Medulla oblongata (tissue), 1 donor: ENCODE measurements at regions not wholly inside any gene's neighbourhood (a gene's known extent, or its start where the extent isn't known, plus 50 kb on each side); places are given as distances from the start of the nearest gene placed in this dataset.
"Not testable (repeated sequence)": the region's sequence is repeated elsewhere in the genome, so short reads cannot be mapped to it uniquely, and the experiment has no call there.

Experiments
- DNase-seq: peaks from one replicate; pipeline ENCODE4 v3.0.0-alpha.2; 2015; ENCODE audit errors: extremely low spot score

DNA sequence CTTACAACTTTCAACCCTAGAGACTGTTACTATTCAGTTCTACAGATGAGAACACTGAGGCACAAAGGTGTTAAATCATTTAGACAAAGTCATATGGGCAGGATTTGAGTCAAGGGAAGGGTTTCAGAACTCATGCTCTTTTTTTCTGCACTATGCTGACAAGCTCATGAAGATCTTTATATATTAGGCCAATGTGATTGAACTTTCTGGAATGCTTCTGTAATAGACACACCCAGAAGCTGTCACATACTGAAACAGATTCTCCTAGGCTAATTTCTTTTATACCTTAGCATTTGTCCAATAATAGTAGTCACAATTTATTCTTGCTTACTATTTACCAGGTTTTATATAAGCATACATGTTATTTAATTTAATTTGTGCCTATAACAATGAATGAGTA, 164.0 kb downstream of the ALG10B start:
- no peak for DNase-seq

DNA sequence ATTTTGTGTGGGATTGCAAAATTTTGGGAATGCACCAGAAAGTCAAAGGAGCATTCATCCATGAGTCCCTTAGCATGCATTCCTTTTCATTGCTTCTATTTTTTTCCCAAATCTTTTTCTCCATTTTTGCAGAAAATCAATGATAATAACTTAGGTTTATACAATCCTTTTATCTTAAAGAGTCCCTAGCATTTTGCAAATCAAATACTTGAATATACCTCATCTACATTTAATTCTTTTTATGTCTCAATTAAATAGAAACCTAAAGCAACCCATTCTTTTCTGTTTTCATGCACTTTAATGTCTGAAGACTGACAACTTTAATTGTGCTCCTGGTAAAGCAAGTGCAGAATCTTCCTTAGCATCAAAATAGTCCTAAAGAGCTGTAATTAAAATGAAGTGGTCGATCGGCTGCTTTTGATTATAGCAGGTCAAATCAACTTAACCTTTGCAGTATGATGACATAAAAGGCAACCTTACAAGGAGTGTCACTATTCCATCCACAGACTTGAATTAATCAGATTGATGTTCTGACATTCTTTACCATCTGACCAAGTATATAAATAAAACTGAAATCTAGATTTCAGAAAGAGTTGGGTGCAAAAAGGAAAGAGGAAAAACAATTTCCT, 168.4 kb downstream of the ALG10B start:
- DNase-seq, result no peak

DNA sequence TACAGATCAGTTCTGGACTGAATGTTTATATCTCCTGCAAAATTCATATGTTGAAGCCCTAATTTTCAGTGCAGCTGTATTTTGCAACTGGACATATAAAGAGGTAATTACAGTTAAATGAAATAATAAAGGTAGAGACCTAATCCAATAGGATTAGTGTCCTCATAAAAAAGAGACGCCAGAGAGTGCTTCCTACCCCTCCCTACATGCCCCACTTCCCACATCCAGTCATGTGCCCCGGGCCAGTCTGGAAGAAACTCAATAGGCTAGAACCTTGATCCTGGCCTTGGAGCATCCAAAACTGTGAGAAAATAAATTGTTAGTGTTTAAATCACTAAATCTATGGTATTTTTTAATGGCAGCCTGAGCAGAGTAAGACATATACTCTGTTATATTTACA, 172.3 kb downstream of the ALG10B start:
- no peak for DNase-seq

DNA sequence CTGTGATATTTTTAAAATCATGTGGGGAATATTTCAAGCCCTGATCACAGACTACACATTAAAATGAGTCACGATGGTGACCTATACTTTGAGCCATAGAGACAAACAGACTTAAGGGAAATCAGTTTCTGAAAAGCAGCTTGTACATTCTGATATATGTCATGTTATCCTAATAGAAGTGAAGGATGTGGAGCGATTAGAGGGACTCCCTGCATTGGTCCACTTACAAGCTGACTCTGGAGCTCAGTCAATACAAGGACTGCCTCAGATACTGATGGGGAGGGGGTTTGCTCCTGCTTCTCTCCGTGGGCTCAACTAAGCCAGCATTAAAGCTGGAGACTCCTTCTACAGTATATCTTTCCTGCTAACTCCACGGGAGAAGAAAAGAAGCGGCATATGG, 173.5 kb downstream of the ALG10B start:
- no peak for DNase-seq

DNA sequence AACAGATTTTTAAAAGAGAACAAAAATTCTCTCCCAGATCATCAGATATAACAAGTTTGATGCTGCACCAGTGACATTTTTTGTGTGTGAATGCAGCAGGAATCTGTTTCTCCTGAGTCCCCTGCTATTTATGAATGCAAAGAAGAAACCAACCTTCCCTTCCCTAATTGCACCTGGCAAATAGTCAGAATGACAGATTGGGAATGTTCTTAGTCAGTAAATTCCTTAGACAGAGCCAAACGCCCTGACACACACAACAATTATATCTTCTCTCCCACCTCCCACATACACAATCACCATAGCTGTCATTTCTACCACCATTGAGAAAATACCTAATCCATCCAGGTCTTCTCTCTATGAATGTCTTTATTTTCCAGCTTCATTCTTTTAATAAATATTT, 174.4 kb downstream of the ALG10B start:
- DNase-seq, result no peak

DNA sequence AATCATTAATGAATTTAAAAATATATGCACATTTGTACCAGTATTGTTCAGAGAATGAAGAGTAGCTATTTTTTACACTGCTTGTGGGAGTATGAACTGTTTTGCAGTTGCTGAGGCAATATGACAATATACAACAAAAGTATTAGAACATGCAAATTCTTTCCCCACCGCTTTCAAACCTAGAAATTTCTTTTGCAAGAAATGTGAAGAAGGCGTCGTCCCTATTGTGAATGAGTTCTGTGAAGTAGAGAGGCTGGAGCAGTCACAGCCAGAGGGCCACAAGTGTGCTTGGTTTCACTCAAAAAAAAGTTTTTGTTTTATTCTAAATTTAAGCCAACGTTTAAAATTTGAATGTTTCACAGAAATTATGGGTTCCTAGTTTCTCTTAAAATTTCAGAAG, 184.9 kb downstream of the ALG10B start:
- no peak for DNase-seq

DNA sequence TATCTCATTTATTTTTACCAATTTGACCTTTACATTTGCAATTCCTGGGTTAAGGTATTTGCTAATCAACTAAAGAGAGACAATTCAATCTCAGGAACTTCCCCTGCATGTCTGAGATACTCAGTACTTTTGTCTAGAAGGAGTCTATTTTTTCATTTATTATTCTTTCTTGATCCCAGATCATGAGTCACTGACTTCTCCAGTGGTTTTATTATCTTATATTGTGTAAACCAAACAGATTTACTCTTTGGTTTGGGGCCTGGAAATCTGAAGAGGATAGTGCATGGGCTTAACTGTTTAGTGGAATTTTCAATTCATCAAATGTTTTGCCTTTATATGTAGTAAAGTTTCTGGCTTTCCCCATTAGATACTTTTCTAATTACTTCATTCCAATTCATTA, 185.4 kb downstream of the ALG10B start:
- DNase-seq, result no peak

DNA sequence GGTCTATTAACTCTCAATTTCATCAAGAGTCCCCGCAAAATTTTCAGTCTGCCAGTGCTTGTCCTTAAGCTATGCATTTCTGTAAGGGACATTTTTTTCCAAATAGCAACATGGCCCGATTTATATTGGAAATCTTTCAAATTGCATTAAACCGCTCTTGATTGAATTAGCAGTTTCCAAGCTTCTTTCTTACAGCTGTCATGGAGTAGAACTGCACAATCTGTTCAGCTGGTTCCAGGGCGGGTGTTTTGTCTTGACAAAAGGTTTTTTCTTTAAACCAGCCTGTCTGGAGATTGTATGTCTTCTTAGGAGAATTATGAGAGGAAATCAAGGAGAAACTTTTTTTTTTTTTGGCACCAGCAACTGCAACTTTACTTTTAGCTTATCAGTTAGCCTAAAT, 185.8 kb downstream of the ALG10B start:
- DNase-seq, result no peak

DNA sequence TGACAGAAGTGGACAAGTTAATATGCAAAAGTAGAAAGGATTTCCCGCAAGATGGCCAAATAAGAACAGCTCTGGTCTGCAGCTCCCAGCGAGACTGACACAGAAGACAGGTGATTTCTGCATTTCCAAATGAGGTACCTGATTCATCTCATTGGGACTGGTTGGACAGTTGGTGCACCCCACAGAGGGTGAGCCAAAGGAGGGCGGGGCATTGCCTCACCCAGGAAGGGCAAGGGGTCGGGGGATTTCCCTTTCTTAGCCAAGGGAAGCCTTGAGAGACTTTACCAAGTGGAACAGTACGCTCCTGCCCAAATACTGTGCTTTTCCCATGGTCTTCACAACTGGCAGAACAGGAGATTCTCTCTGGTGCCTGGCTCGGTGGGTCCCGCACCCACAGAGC, 191.3 kb downstream of the ALG10B start:
- DNase-seq, result no peak

DNA sequence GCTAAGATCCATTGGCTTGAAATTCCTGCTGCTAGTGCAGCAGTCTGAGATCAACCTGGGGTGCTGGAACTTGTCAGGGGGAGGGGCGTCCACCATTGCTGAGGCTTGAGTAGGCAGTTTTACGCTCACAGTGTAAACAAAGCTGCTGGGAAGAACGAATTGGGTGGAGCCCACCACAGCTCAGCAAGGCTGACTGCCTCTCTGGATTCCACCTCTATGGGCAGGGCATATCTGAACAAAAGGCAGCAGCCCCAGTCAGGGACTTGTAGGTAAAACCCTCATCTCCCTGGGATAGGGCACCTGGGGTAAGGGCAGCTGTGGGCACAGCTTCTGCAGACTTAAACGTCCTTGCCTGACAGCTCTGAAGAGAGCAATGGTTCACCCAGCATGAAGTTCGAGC, 191.7 kb downstream of the ALG10B start:
- no peak for DNase-seq

DNA sequence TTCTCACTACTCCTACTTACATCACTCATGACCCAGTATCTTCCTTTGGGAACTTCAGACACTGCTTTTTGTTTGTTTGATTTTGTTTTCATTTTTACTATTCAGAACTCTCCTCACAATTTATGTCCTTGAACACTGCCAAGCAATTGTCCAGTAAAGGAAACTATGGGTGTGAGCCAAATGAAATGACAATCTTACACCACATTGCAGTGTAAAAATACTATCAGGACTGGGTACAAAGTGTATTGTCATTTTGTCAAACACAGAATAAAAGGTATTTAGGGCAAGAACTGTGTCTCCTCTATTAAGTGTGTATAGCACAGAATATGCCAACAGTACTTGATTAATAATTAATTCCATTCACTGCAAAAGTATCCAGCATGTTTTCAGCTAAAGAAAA, 199.3 kb downstream of the ALG10B start:
- DNase-seq, result peak; percentile 4

DNA sequence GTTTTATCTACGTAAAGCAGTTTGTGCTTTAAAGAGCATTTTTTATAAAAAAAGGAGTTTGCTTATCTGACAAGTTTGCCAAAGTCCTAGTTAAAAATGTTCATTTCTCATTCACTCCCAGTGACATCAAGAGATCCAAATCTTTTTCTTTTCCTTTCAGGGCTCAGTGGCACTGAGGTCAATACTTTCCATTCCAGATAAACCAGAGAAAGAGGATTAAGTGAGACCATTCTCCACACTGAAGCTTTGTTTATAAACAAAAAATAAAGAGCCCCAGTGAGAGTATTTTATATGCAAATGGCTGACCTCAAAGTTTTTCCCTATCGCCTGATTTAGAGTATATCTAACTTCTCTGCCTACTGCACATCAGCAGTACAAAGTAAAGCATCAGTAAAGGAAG, 199.8 kb downstream of the ALG10B start:
- no peak for DNase-seq

DNA sequence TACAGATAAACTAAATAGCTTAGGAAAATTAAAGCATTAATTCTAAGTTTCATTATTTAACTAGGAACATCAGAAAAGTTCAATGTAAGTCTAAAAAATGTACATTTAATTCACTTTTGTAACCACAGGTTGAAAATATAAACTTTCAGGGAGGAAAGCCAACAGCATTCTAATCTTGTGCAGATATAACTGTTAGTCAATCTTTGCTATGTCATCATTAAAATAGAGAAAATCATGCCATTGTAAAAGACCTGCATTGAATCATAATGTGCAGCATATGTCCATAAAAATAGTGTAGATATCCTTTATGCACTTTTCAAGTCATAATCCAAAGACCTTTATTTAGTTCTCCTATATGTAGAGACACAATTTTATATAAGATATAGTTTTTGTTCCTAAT, 207.3 kb downstream of the ALG10B start:
- no peak for DNase-seq

DNA sequence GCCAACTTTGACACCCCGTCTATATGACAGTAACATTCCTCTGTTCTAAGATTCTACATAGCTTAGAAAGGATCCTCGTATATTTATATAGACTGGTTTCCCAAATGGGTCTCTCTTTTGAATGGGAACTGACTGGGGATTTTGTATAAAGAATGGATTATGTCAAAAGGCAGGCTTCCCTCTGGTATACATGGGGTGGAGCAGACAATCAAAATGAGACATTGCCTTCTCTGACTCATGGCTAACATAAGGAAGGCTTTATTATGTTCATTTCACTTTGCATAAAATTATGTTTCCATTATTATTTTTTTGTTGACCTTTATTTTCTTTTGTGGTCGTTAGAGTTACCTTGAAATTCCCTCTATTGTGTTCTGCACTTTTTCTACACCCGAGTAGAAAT, 211.1 kb downstream of the ALG10B start:
- no peak for DNase-seq

DNA sequence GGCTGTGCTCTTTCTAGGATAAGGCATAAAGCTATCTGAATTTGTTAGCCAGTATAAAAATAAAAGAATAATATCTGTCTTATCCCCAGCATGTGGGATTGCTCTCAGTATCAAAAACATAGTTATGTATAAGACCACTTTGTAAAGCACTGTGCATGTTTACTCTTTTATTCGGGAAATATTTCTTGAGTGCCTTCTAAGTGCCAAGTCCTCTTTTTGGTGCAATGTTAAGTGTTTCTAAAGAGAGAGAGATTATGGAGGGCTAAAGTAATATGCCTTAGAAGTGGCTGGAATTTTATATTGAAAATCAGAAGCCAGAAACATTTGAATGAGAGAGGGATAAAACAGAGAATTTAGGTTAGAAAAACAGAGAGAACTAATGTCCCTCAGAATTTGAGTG, 212.0 kb downstream of the ALG10B start:
- no peak for DNase-seq

DNA sequence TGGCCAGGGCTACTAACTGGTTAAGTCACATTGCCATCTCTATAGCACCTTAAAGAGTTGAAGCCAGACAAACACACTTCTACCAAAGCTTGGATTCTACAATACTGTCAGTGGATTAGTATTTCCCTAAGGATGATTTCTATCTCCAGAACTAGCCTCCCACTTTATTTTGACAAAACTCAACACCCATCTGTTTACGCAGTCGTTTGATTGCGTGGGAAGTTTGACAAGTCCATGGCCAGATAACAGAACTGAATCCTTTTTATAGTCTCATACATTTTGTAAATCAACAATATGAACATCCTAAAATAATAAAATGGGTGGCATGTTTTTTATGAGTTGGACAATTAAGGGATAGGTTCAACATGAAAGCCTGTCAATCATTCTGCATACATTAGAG, 212.7 kb downstream of the ALG10B start:
- DNase-seq, result not testable (repeated sequence)

DNA sequence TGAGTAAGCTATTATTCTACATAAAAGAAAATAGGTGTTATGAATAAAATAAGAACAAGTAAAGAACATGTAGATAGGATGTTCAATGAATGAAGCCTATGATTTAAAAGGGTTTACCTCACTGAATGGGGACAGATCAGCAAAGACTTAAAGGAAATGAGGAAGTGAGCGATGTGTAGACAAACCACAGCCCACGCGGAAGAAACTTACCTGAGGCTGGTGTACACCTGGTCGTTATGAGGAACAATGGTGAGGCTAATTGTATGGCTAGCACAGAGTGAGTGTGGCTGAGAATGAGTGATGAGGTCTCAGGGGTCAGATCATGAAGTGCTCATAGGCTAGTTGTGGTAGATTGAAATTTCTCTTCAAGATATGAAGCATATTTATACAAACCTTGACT, 221.7 kb downstream of the ALG10B start:
- DNase-seq, result no peak

DNA sequence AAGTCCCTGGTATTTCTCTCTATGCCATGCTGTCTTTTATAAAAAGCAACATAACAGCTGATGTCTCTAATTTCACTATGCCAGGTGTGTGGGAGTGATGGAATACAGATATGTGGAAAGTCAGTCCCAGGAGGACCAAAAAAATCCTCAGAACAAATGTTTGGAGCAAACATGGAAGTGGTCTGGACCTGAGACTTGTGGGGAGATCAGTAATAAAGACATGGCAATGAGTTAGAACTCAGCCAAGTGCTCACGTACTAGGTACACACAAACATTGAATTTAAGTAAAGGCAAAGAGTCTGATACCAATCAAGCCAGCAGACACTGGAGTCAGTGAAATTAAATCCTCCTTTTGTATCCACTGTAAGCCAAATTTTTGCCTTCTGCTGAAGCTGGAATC, 223.6 kb downstream of the ALG10B start:
- no peak for DNase-seq

DNA sequence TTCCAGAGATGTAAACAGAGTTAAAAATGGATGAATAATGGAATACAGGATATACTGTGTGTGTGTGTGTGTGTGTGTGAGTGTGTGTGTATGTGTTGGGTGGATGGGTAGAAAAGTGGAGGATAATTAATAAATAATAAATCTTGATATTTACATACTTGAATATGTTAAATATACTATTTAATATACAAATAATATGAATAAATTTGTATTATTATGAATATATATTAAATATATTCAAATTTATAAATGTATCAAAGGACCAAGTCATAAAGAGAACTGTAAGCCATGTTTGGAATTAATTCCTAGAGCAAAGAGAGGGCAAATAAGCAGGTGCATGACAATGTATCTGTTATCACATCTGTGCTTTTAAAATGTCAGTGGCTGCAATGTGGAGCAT, 225.3 kb downstream of the ALG10B start:
- DNase-seq, result no peak

DNA sequence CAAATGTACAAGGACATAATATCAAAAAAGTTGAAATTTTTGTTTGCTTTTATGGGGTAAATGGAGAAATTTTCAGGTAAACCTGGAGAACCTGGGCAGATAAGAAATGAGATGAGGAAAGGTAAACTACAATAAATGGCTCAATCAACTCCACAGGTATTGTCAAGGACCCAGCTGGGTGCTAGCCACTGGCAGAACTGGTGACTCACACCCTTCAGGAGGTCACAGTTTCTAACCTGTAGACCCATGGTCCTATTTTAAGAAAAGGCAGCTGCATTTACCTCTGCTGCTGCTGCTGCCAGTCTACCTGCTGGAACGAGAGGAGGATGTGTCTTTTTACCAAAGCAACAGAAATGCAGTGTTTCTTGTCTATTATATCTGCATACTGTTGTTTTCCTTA, 226.6 kb downstream of the ALG10B start:
- no peak for DNase-seq

DNA sequence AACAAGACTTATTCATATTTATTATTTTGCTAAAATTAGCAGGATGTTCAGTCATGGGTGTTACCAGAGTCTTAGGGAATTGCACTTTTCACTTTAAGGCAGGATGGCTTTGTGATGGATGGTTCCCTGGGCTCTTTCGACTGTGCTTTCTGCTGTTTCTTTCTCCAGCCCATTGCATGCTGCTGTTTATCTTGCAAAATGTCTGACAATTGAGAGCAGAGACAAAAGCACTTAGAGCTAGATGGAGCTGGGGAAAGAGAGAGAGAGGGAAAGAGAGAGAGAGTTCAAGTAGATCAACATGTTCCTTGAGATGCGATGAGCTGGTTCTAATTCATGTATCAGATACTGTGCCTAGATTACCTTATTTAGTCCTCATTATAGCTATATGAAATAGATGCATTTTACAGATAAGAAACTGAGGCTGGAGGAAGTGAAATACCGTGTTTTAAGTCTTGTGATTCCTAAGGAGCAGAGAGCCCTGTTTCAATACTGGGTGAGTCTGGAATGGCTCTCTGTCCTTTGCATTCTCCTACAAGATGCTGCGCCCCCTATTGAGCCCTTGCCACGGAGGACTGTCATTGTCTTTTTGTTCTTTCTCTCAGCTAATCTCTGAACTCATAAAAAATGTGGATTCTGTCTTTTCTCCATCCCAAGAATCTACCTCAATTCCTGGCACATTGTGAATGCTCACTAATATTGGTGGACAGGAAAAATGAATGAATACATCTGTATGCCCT, 227.9 kb downstream of the ALG10B start:
- DNase-seq, result no peak

DNA sequence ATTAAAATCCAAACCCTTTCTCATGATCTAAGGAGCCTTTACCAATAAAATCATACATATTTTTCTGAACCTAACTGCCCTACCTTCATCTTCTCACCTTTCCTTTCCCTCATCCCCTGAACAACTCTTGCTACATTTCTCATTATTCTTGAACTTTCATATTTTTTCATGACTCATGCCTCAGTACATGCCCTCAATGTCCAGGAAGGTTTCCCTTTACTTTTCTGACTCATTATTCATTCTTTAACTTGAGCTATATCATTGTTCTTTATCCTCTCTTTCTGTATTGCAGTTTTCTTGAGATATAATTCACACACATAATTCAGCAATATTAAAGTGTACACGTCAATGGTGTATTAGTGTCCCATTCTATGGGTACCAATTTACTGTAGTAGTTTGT, 231.0 kb downstream of the ALG10B start:
- no peak for DNase-seq

DNA sequence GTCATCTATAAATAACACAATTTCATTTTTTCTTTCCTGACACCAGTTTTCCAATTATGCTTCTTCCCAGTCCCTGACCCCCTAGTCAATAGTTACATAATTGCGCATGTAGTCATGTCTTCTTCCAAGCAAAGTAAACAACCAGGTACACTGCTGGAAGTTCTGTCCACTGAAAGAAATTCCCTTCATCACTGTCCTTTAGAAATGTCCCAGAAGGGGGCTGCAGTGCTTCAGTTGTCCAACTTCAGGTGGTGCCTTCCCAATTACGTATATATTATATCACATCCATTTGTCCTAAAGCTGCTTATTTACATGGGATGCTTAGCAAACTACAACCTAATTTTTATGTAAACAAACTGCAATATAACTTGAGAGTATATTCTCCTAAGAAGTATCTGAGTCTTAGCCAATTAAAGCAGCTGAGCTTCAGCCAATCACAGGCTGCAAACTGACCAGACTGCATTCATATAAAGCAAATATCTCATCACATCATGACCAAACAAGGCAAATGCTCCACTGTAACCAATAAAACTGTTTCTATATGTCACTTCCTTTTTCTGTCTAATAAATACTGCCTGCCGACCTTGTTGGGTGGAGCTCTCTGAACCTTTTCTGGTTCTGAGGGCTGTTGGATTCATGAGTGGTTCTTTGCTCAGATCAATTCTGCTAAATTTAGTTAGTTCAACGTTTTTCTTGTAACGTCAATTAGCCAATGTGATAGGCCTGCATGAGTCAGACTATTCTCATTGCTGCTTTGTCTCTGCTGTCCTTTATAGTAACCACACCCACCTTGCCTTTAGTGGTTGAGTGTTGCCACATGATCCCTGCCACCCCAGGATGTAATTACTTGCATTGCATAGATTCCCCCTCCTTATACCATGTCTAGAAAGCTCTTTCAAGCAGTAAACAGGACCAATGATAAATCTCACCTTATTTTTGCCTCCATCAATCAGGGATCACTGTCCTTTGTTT, 239.3 kb downstream of the ALG10B start:
- DNase-seq, result no peak
